K562 (cell line): ENCODE measurements at regions not wholly inside any gene's neighbourhood (a gene's known extent, or its start where the extent isn't known, plus 50 kb on each side); places are given as distances from the start of the nearest gene placed in this dataset.

Source experiments
- ATAC-seq: fragments of 200-7000 bp; cut with Tn5 transposase; 3 replicates; pipeline ENCODE4 v1.9.1; 2020; ENCODE audit warnings: moderate library complexity
- BruUV-seq: library from RNA; stranded (reverse); fragments of 400-500 nt; replicated peaks from 2 replicates; lab custom pipeline; 2021; lab: Mats Ljungman, UMichigan
- CTCF ChIA-PET: fragments of 300-600 bp; formaldehyde crosslinking; extraction: SDS; loops from one replicate; lab custom pipeline; 2021; ENCODE audit warnings: low intra/inter-chr PET ratio; lab: Yijun Ruan, JAX
- POLR2A ChIA-PET: fragments of 300-600, 350-650 bp; sonication (Branson Sonifier 250); formaldehyde crosslinking; extraction: SDS; loops from one replicate; lab custom pipeline; 2021; ENCODE audit warnings: antibody characterized with exemption, inconsistent platforms; lab: Yijun Ruan, JAX
- DNase-seq, 4 experiments: peaks; one replicate each; pipeline versions ENCODE4 v3.0.0 to v3.0.0-alpha.2; 2011 to 2018; ENCODE audit warnings: low spot score in 3 of 4, mixed read lengths in 3 of 4; ENCODE audit errors: extremely low read depth in 1 of 4
- FAIRE-seq: peaks from 2 replicates; lab custom pipeline; 2011; peaks lifted over from hg19 to GRCh38; lab: Jason Lieb, UNC
- H2AFZ ChIP-seq: 2 replicates; pipeline ENCODE4 v1.6.0; 2011; ENCODE audit warnings: low read depth, low read length, control low read depth, inconsistent platforms
- H3K27ac ChIP-seq: fragments of 200-600 bp; 3 replicates; pipeline ENCODE4 v1.8.0; 2011; ENCODE audit warnings: low read depth, mild to moderate bottlenecking, control low read depth, inconsistent platforms, low read length, moderate library complexity, mixed read lengths; ENCODE audit errors: extremely low read depth
- H3K27me3 ChIP-seq, 2 experiments: fragments of 300-600 bp in 1 of 2; 2 replicates in 1 of 2; 3 replicates in 1 of 2; pipeline versions ENCODE4 v1.6.0 to v1.8.0; 2011; ENCODE audit warnings: inconsistent platforms in 2 of 2, low read length in 2 of 2, mild to moderate bottlenecking in 1 of 2, mixed read lengths in 1 of 2, moderate library complexity in 1 of 2; ENCODE audit not compliant: control insufficient read depth in 2 of 2, insufficient read depth in 2 of 2
- H3K36me3 ChIP-seq: fragments of 300-600 bp; 3 replicates; pipeline ENCODE4 v1.8.0; 2011; ENCODE audit warnings: mild to moderate bottlenecking, low read length, inconsistent platforms; ENCODE audit not compliant: control insufficient read depth, insufficient read depth
- H3K4me1 ChIP-seq, 2 experiments: fragments of 200-600 bp in 1 of 2; replicated peaks in 1 of 2; 2 replicates in 1 of 2; 3 replicates in 1 of 2; pipeline versions ENCODE4 v1.5.1 to v1.8.0; 2011; ENCODE audit warnings: inconsistent platforms in 2 of 2, low read length in 2 of 2, mild to moderate bottlenecking in 1 of 2, mixed read lengths in 1 of 2, moderate library complexity in 1 of 2; ENCODE audit not compliant: control insufficient read depth in 2 of 2, insufficient read depth in 2 of 2
- H3K4me2 ChIP-seq: 2 replicates; pipeline ENCODE4 v1.6.1; 2011; ENCODE audit warnings: low read length, control low read depth, inconsistent platforms, mixed read lengths; ENCODE audit not compliant: insufficient read depth
- H3K4me3 ChIP-seq: fragments of 200-600 bp; sonication (generic), shearing (Covaris generic); 2 replicates; pipeline ENCODE4 v1.5.1; 2016; ENCODE audit warnings: control low read depth, inconsistent platforms
- H3K79me2 ChIP-seq: fragments of 200-600 bp; 3 replicates; pipeline ENCODE4 v1.8.0; 2011; ENCODE audit warnings: low read length, inconsistent platforms; ENCODE audit not compliant: control insufficient read depth, insufficient read depth
- H3K9ac ChIP-seq, 2 experiments: 2 replicates each; pipeline versions ENCODE4 v1.6.0 to v1.6.1; 2011; ENCODE audit warnings: low read depth in 2 of 2, low read length in 2 of 2, control low read depth in 1 of 2, inconsistent platforms in 1 of 2, mild to moderate bottlenecking in 1 of 2, mixed read lengths in 1 of 2; ENCODE audit not compliant: insufficient read depth in 1 of 2
- H3K9me1 ChIP-seq: one replicate; pipeline ENCODE4 v1.6.0; 2011; ENCODE audit warnings: inconsistent platforms, mild to moderate bottlenecking, low read length, moderate library complexity; ENCODE audit not compliant: control insufficient read depth, insufficient read depth
- H3K9me3 ChIP-seq: replicated peaks from 2 replicates; pipeline ENCODE4 v1.5.1; 2011; ENCODE audit warnings: low read depth, low read length, inconsistent platforms; ENCODE audit not compliant: control insufficient read depth, insufficient read depth
- H4K20me1 ChIP-seq: replicated peaks from 2 replicates; pipeline ENCODE4 v1.6.1; 2011; ENCODE audit warnings: low read length, inconsistent platforms, mixed read lengths; ENCODE audit not compliant: control insufficient read depth, insufficient read depth
- ATF4 ChIP-seq: fragments of 450-650 bp; formaldehyde crosslinking; IDR thresholded peaks from 2 replicates; pipeline ENCODE4 v1.4.0; 2022; ENCODE audit warnings: mild to moderate bottlenecking, moderate library complexity
- E2F1 ChIP-seq: sonication (generic); formaldehyde crosslinking; IDR thresholded peaks from 2 replicates; pipeline ENCODE4 v1.8.1; 2023; ENCODE audit warnings: mild to moderate bottlenecking, missing genetic modification reagents, moderate library complexity
- E2F3 ChIP-seq: fragments of 250-450 bp; sonication (Bioruptor Pico); IDR thresholded peaks from 2 replicates; pipeline ENCODE4 v1.4.0; 2020; ENCODE audit warnings: mild to moderate bottlenecking
- HMG20A ChIP-seq: fragments of 450-650 bp; formaldehyde crosslinking; conservative IDR thresholded peaks from 2 replicates; pipeline ENCODE4 v1.4.0; 2020; ENCODE audit warnings: mild to moderate bottlenecking, mixed read lengths
- HNRNPL ChIP-seq: fragments of 200-400 bp; formaldehyde crosslinking; IDR thresholded peaks from 2 replicates; pipeline ENCODE4 v1.6.1; 2017; ENCODE audit warnings: low read depth, mild to moderate bottlenecking, low read length
- MAFK ChIP-seq: IDR thresholded peaks from 2 replicates; pipeline ENCODE4 v1.6.1; 2011; ENCODE audit warnings: low read length, improper control_type of control experiment
- YY1 ChIP-seq, 3 experiments: IDR thresholded peaks; 2 replicates each; pipeline ENCODE4 v1.6.1; 2011; ENCODE audit warnings: low read length in 2 of 3, mild to moderate bottlenecking in 2 of 3, moderate library complexity in 2 of 3, borderline replicate concordance in 1 of 3, control low read depth in 1 of 3, low read depth in 1 of 3; ENCODE audit not compliant: insufficient read depth in 3 of 3, insufficient replicate concordance in 2 of 3, control insufficient read depth in 1 of 3, insufficient read length in 1 of 3; ENCODE audit errors: extremely low read depth in 1 of 3
- ZNF354B ChIP-seq: fragments of 250-450 bp; sonication (Bioruptor Pico); IDR thresholded peaks from 2 replicates; pipeline ENCODE4 v1.4.0; 2020
- ZZZ3 ChIP-seq: fragments of 450-650 bp; IDR thresholded peaks from 2 replicates; pipeline ENCODE4 v1.6.1; 2016; ENCODE audit warnings: antibody characterized with exemption, mild to moderate bottlenecking, moderate library complexity
- WGBS: fragments of 100-300 bp; shearing (Covaris generic); methylation state at CpG from one replicate; pipeline ENCODE4 v1.1.6; 2016; ENCODE audit warnings: low coverage, mixed read lengths; ENCODE audit not compliant: insufficient coverage; ENCODE audit errors: missing lambda C conversion rate; 5-methylcytosine and 5-hydroxymethylcytosine counted together
- in situ Hi-C: fragments of 300-500 bp; cut with MboI; formaldehyde crosslinking; loops from 4 replicates; pipeline ENCODE4 v1.15.0; 2018; ENCODE audit warnings: inconsistent platforms, mixed read lengths
- intact Hi-C: fragments of 100-400 bp; cut with micrococcal nuclease; formaldehyde crosslinking; loops from 2 replicates; pipeline ENCODE4 v1.14.2; 2022

GRCh38 chr3:1026395-1026794, 66.4 kb upstream of the CNTN6 start:
- no peaks in the 10 kb centered on the region for H3K4me1 ChIP-seq
- no peak for ATAC-seq
- H3K9me1 ChIP-seq = no peaks in the 10 kb centered on the region
- no peak for FAIRE-seq
- no peak overlapping the region for H3K27ac ChIP-seq
- in situ Hi-C loops (no loop called here), intact Hi-C loops (no loop called here)
- no peaks in the 10 kb centered on the region; the same call in 1 of the 2 replicates for H3K9me3 ChIP-seq
- no peaks in the 10 kb centered on the region for H3K79me2 ChIP-seq
- no peak overlapping the region for H2AFZ ChIP-seq
- H3K4me3 ChIP-seq = no peak overlapping the region
- TF ChIP-seq ZNF354B (no peak), ZZZ3 (no peak), MAFK (no peak), E2F3 (CRISPR knock-in tag) (no peak), HNRNPL (no peak)
- no peak for DNase-seq
- BruUV-seq = no TSS peak
- no peaks in the 10 kb centered on the region for H3K27me3 ChIP-seq
- H3K4me2 ChIP-seq = no peak overlapping the region
- 3% methylated on average over 2 of the region's 2 CpGs for WGBS
- H3K36me3 ChIP-seq = no peaks in the 10 kb centered on the region
- ChIA-PET POLR2A (no interaction called here), CTCF (no interaction called here)
- H3K9ac ChIP-seq = no peak overlapping the region
- H4K20me1 ChIP-seq = no peaks in the 10 kb centered on the region

- DNase-seq (no peak), ATAC-seq (no peak), FAIRE-seq (no peak)
- no peaks in the 10 kb centered on the region for H3K27me3 ChIP-seq
- H3K27ac ChIP-seq = no peak overlapping the region
- 2% methylated on average over 4 of the region's 4 CpGs for WGBS
- ChIA-PET POLR2A (no interaction called here), CTCF (no interaction called here)
- in situ Hi-C loops = no loop called here
- H3K36me3 ChIP-seq = no peaks in the 10 kb centered on the region
- no peaks in the 10 kb centered on the region for H3K9me3 ChIP-seq
- H3K4me3 ChIP-seq = no peak overlapping the region
- no peaks in the 10 kb centered on the region for H3K79me2 ChIP-seq
- H3K9me1 ChIP-seq = no peaks in the 10 kb centered on the region
- H3K4me1 ChIP-seq = no peaks in the 10 kb centered on the region
- no TSS peak for BruUV-seq
- no peak overlapping the region for H3K4me2 ChIP-seq
- intact Hi-C loops = no loop called here
- no peak overlapping the region for H2AFZ ChIP-seq
- H3K9ac ChIP-seq = no peak overlapping the region
- H4K20me1 ChIP-seq = no peaks in the 10 kb centered on the region
- TF ChIP-seq HMG20A (CRISPR knock-in tag) = no peak
- TF ChIP-seq ATF4 = no peak
- TF ChIP-seq E2F1 (CRISPR knock-in tag) = no peak
- TF ChIP-seq YY1 (IDR thresholded peaks at IDR 0.05; ENCODE audit: borderline replicate concordance in 1 of 3, control insufficient read depth in 1 of 3, extremely low read depth in 1 of 3, insufficient read depth in 3 of 3, insufficient read length in 1 of 3, insufficient replicate concordance in 2 of 3, low read depth in 1 of 3, low read length in 2 of 3) = no peak
Observed at GRCh38 chr3:1036207-1036826, 56.5 kb upstream of the CNTN6 start.
